ENCODE measurements at regions not wholly inside any gene's neighbourhood (a gene's known extent, or its start where the extent isn't known, plus 50 kb on each side); places are given as distances from the start of the nearest gene placed in this dataset.
A peak's percentile ranks its signal among the peaks of the same experiment; 100 is the strongest.

- no peak for DNase-seq (ENCODE audit: low spot score)
These were observed 50.6 kb upstream of the PTGR2 start for GRCh38 chr14:73800970-73801515.

- no peak for DNase-seq (ENCODE audit: low spot score)
These were observed 53.9 kb upstream of the PTGR2 start for GRCh38 chr14:73797543-73798265.

- DNase-seq (ENCODE audit: low spot score), result no peak
These were observed 54.6 kb upstream of the PTGR2 start for GRCh38 chr14:73796893-73797542.

GRCh38 chr14:73796415-73796814 is 55.2 kb upstream of the PTGR2 start:
- no peak for DNase-seq (ENCODE audit: low spot score)

- DNase-seq (ENCODE audit: low spot score), result peak; percentile 27
These were observed 55.7 kb upstream of the PTGR2 start for GRCh38 chr14:73795974-73796373.

GRCh38 chr14:73795466-73795865 is 56.2 kb upstream of the PTGR2 start:
- DNase-seq (ENCODE audit: low spot score), result no peak

GRCh38 chr14:73794146-73794545 is 57.5 kb upstream of the PTGR2 start:
- no peak for DNase-seq (ENCODE audit: low spot score)

GRCh38 chr14:73792481-73792880 is 59.1 kb upstream of the PTGR2 start:
- no peak for DNase-seq (ENCODE audit: low spot score)

- no peak for DNase-seq (ENCODE audit: low spot score)
These were observed 61.5 kb upstream of the PTGR2 start for GRCh38 chr14:73789989-73790581.

GRCh38 chr14:73788701-73789551 is 62.7 kb upstream of the PTGR2 start:
- no peak for DNase-seq (ENCODE audit: low spot score)

GRCh38 chr14:73788317-73788598 is 63.4 kb upstream of the PTGR2 start:
- DNase-seq (ENCODE audit: low spot score), result no peak

- peak; percentile 48 for DNase-seq (ENCODE audit: low spot score)
These were observed 63.9 kb upstream of the PTGR2 start for GRCh38 chr14:73787486-73788316.

- peak; percentile 51 for DNase-seq (ENCODE audit: low spot score)
These were observed 64.8 kb upstream of the PTGR2 start for GRCh38 chr14:73786636-73787485.

- peak; percentile 89 for DNase-seq (ENCODE audit: low spot score)
These were observed 65.6 kb upstream of the PTGR2 start for GRCh38 chr14:73785834-73786635.

- peak; percentile 67 for DNase-seq (ENCODE audit: low spot score)
These were observed 66.2 kb upstream of the PTGR2 start for GRCh38 chr14:73785336-73785833.

GRCh38 chr14:73784988-73785313 is 66.7 kb upstream of the PTGR2 start:
- DNase-seq (ENCODE audit: low spot score), result no peak

- DNase-seq (ENCODE audit: low spot score), result no peak
These were observed 67.2 kb upstream of the PTGR2 start for GRCh38 chr14:73784181-73784987.

GRCh38 chr14:73783107-73783727 is 68.4 kb upstream of the PTGR2 start:
- no peak for DNase-seq (ENCODE audit: low spot score)

All from RKO (cell line).